Left kidney (tissue), 1 donor: ENCODE measurements at regions not wholly inside any gene's neighbourhood (a gene's known extent, or its start where the extent isn't known, plus 50 kb on each side); places are given as distances from the start of the nearest gene placed in this dataset.
A peak's percentile ranks its signal among the peaks of the same experiment; 100 is the strongest.

Experiments used
- DNase-seq: peaks from one replicate; pipeline ENCODE4 v3.0.0-alpha.2; 2013

GRCh38 chr1:11338284-11338924, 65.4 kb downstream of the UBIAD1 start:
- DNase-seq = no peak

- DNase-seq = peak; percentile 80
Observed at GRCh38 chr1:11339346-11340232, 66.6 kb downstream of the UBIAD1 start.

- no peak for DNase-seq
Observed at GRCh38 chr1:11340233-11340632, 67.2 kb downstream of the UBIAD1 start.

- no peak for DNase-seq
Observed at GRCh38 chr1:11341901-11342552, 69.0 kb downstream of the UBIAD1 start.

- peak; percentile 65 for DNase-seq
Observed at GRCh38 chr1:11342621-11343032, 69.6 kb downstream of the UBIAD1 start.

GRCh38 chr1:11345971-11346715, 73.1 kb downstream of the UBIAD1 start:
- DNase-seq = no peak

- no peak for DNase-seq
Observed at GRCh38 chr1:11350265-11350664, 77.3 kb downstream of the UBIAD1 start.

GRCh38 chr1:11352058-11352715, 79.2 kb downstream of the UBIAD1 start:
- DNase-seq = no peak

- no peak for DNase-seq
Observed at GRCh38 chr1:11352816-11353799, 80.1 kb downstream of the UBIAD1 start.

- peak; percentile 46 for DNase-seq
Observed at GRCh38 chr1:11354893-11355553, 82.0 kb downstream of the UBIAD1 start.

- peak; percentile 83 for DNase-seq
Observed at GRCh38 chr1:11355559-11356475, 82.8 kb downstream of the UBIAD1 start.

- no peak for DNase-seq
Observed at GRCh38 chr1:11357276-11357675, 84.3 kb downstream of the UBIAD1 start.

- DNase-seq = no peak
Observed at GRCh38 chr1:11358984-11359383, 86.0 kb downstream of the UBIAD1 start.

- DNase-seq = no peak
Observed at GRCh38 chr1:11362547-11363021, 89.6 kb downstream of the UBIAD1 start.

GRCh38 chr1:11364170-11364569, 91.2 kb downstream of the UBIAD1 start:
- DNase-seq = no peak

GRCh38 chr1:11365744-11366387, 92.9 kb downstream of the UBIAD1 start:
- no peak for DNase-seq

GRCh38 chr1:11373029-11373894, 100.3 kb downstream of the UBIAD1 start:
- DNase-seq = no peak
